Activated CD4-positive, alpha-beta T cell treated with anti-CD3 and anti-CD28 coated beads for 36 hours (primary cell): ENCODE measurements at regions not wholly inside any gene's neighbourhood (a gene's known extent, or its start where the extent isn't known, plus 50 kb on each side); places are given as distances from the start of the nearest gene placed in this dataset.

ENCODE experiments used
- ATAC-seq: fragments of 200-7000 bp; cut with Tn5 transposase; one replicate; pipeline ENCODE4 v1.10.0; 2021; ENCODE audit warnings: mild to moderate bottlenecking, moderate library complexity
- CTCF ChIA-PET: fragments of 350-600 bp; sonication (Branson Sonifier 250); formaldehyde crosslinking; loops from one replicate; lab custom pipeline; 2021; ENCODE audit warnings: antibody characterized with exemption; lab: Charles Lee
- POLR2A ChIA-PET: fragments of 350-600 bp; sonication (Branson Sonifier 250); formaldehyde crosslinking; loops from one replicate; lab custom pipeline; 2021; ENCODE audit warnings: antibody characterized with exemption, inconsistent platforms; lab: Charles Lee
- DNase-seq: peaks from one replicate; pipeline ENCODE4 v3.0.0-alpha.2; 2020
- H3K27ac Mint-ChIP-seq: one replicate; pipeline ENCODE4 v1.8.0; 2021; ENCODE audit warnings: mixed read lengths
- H3K27me3 Mint-ChIP-seq: one replicate; pipeline ENCODE4 v1.8.0; 2021; ENCODE audit warnings: mixed read lengths
- H3K36me3 Mint-ChIP-seq: one replicate; pipeline ENCODE4 v1.8.0; 2021; ENCODE audit warnings: low read depth, mixed read lengths
- H3K4me1 Mint-ChIP-seq: one replicate; pipeline ENCODE4 v1.8.0; 2021; ENCODE audit warnings: mixed read lengths
- H3K4me3 Mint-ChIP-seq: one replicate; pipeline ENCODE4 v1.8.0; 2021; ENCODE audit warnings: mild to moderate bottlenecking, moderate library complexity, mixed read lengths
- H3K9me3 Mint-ChIP-seq: one replicate; pipeline ENCODE4 v1.8.0; 2021; ENCODE audit warnings: low read depth, mixed read lengths
- intact Hi-C, 2 experiments: fragments of 100-400 bp; cut with DNase I in 1 of 2; cut with micrococcal nuclease in 1 of 2; formaldehyde crosslinking; loops; one replicate each; pipeline versions ENCODE4 v1.14.2 to v1.15.1; 2022 to 2024; cut with DNase I, micrococcal nuclease

GRCh38 chr10:31709476-31709875, 219.2 kb downstream of the ARHGAP12 start:
- POLR2A ChIA-PET, result no interaction called here
- Mint-ChIP-seq H3K27ac (no peak overlapping the region), H3K4me3 (no peak overlapping the region), H3K9me3 (peaks cover 12% of the 10 kb centered on the region), H3K36me3 (peaks cover 6% of the 10 kb centered on the region), H3K4me1 (peaks cover 24% of the 10 kb centered on the region), H3K27me3 (no peaks in the 10 kb centered on the region)
- CTCF ChIA-PET, result interaction anchor here (0.9 kb wide), 1 partner anchor 41 kb away, joined by 3 read pairs; no protein-coding TSS in a partner anchor
- DNase-seq (no peak), ATAC-seq (no peak)
- intact Hi-C loops, result loop anchor here in 1 of 2 experiments (5.0 to 10.0 kb wide), 2 partner anchors 215 to 677 kb away; partner anchors contain the start of genes ARHGAP12 and ZNF438

DNA sequence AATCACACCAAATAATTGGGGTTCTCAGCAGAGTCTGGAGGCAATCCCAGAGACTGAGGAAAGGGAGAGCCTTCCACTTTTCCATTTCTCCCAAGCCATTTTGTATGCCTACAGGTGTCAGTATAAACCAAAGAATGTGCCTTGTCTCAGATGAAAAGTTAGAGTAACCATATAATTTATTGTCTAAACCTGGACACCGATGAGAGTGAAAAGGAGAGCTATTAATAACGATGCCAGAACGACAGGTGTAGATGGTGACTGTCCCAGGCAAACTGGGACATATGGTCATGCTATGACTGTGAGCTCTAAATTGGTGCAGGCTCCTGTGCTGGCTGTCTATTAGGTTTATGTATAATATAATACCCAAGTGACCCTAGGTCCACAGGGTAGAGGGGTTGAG, 219.6 kb downstream of the ARHGAP12 start:
- intact Hi-C loops, result loop anchor here in 1 of 2 experiments (5.0 to 10.0 kb wide), 2 partner anchors 216 to 677 kb away; partner anchors contain the start of genes ARHGAP12 and ZNF438
- H3K4me3 Mint-ChIP-seq, result no peak overlapping the region
- peaks cover 6% of the 10 kb centered on the region for H3K36me3 Mint-ChIP-seq
- peak overlapping the region; percentile 83 for H3K27ac Mint-ChIP-seq
- H3K4me1 Mint-ChIP-seq, result peaks cover 24% of the 10 kb centered on the region
- ATAC-seq, result no peak
- ChIA-PET CTCF (interaction anchor here (0.9 kb wide), 1 partner anchor 41 kb away, joined by 3 read pairs; no protein-coding TSS in a partner anchor), POLR2A (no interaction called here)
- no peaks in the 10 kb centered on the region for H3K27me3 Mint-ChIP-seq
- no peak for DNase-seq
- peaks cover 12% of the 10 kb centered on the region for H3K9me3 Mint-ChIP-seq

- Mint-ChIP-seq H3K9me3 (peaks cover 12% of the 10 kb centered on the region), H3K27me3 (no peaks in the 10 kb centered on the region), H3K4me3 (no peak overlapping the region), H3K27ac (peak overlapping the region; percentile 83), H3K4me1 (peaks cover 24% of the 10 kb centered on the region), H3K36me3 (peaks cover 6% of the 10 kb centered on the region)
- POLR2A ChIA-PET, result no interaction called here
- intact Hi-C loops, result loop anchor here in 1 of 2 experiments (5.0 to 10.0 kb wide), 2 partner anchors 216 to 676 kb away; partner anchors contain the start of genes ARHGAP12 and ZNF438
- CTCF ChIA-PET, result no interaction called here
- no peak for DNase-seq
- ATAC-seq, result no peak
Observed at GRCh38 chr10:31708474-31708873, 220.2 kb downstream of the ARHGAP12 start.

GRCh38 chr10:31708046-31708445, 220.6 kb downstream of the ARHGAP12 start:
- Mint-ChIP-seq H3K4me1 (peaks cover 24% of the 10 kb centered on the region), H3K27me3 (no peaks in the 10 kb centered on the region), H3K4me3 (no peak overlapping the region), H3K36me3 (peaks cover 5% of the 10 kb centered on the region), H3K27ac (peak overlapping the region; percentile 83), H3K9me3 (peaks cover 12% of the 10 kb centered on the region)
- DNase-seq (peak; percentile 20), ATAC-seq (peak; percentile 6)
- ChIA-PET CTCF (no interaction called here), POLR2A (interaction anchor here (0.6 to 1.0 kb wide), 2 partner anchors 16 to 38 kb away, joined by 3 to 12 read pairs; no protein-coding TSS in a partner anchor)
- intact Hi-C loops, result loop anchor here in 1 of 2 experiments (5.0 to 10.0 kb wide), 2 partner anchors 217 to 676 kb away; partner anchors contain the start of genes ARHGAP12 and ZNF438

GRCh38 chr10:31707093-31708039, 221.3 kb downstream of the ARHGAP12 start:
- CTCF ChIA-PET, result interaction anchor here (0.7 kb wide), 1 partner anchor 140 kb away, joined by 4 read pairs; no protein-coding TSS in a partner anchor
- no peaks in the 10 kb centered on the region for H3K27me3 Mint-ChIP-seq
- peaks cover 24% of the 10 kb centered on the region for H3K4me1 Mint-ChIP-seq
- H3K27ac Mint-ChIP-seq, result peak overlapping the region; percentile 83
- POLR2A ChIA-PET, result interaction anchor here (0.6 to 1.0 kb wide), 6 partner anchors 16 to 1174 kb away, joined by 3 to 14 read pairs (median 3); no protein-coding TSS in a partner anchor
- H3K9me3 Mint-ChIP-seq, result peaks cover 7% of the 10 kb centered on the region
- DNase-seq (peak; percentile 81), ATAC-seq (peak; percentile 95)
- intact Hi-C loops, result loop anchor here (1.0 to 10.0 kb wide), 7 partner anchors 38 to 1007 kb away; partner anchors contain the start of genes ARHGAP12 (in 1 of the 2), ZEB1 (in 1 of the 2) and ZNF438 (in 1 of the 2)
- H3K4me3 Mint-ChIP-seq, result no peak overlapping the region
- peaks cover 6% of the 10 kb centered on the region for H3K36me3 Mint-ChIP-seq

DNA sequence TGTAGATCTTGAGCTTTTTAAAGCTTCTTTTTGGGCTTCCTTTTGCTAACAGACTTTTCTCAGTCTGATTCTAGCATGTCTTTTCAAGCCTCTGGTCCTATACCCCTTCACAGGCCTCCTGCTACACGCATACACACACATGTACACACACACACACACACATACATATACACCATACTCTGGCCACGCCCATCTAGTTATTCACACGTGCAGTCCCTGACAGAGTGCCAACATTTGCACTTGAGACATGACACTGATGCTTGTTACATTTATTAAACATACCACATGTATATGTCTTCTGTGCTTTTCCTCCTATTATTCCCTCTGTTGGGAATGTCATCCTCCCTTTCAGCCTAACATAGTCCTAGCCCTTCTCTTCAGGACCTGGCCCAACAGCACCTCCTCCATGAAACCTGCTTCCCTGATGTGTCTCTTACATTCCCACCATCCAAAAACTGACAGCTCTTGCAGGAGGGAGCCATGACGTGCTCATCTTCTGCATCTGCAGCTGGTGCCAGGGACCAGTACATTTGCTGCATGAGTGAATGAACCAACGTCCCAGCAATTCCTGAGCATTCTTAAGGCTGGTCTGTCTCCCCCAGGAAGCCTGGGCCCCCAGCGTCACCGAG, 222.1 kb downstream of the ARHGAP12 start:
- POLR2A ChIA-PET, result interaction anchor here (0.6 to 0.9 kb wide), 3 partner anchors 72 to 672 kb away, joined by 3 to 6 read pairs (median 3); no protein-coding TSS in a partner anchor
- CTCF ChIA-PET, result no interaction called here
- H3K4me1 Mint-ChIP-seq, result peaks cover 29% of the 10 kb centered on the region
- no peak overlapping the region for H3K4me3 Mint-ChIP-seq
- peaks cover 6% of the 10 kb centered on the region for H3K9me3 Mint-ChIP-seq
- H3K27ac Mint-ChIP-seq, result peak overlapping the region; percentile 83
- H3K27me3 Mint-ChIP-seq, result no peaks in the 10 kb centered on the region
- peaks cover 6% of the 10 kb centered on the region for H3K36me3 Mint-ChIP-seq
- intact Hi-C loops, result loop anchor here (1.0 to 10.0 kb wide), 7 partner anchors 39 to 1006 kb away; partner anchors contain the start of genes ARHGAP12 (in 1 of the 2), ZEB1 (in 1 of the 2) and ZNF438 (in 1 of the 2)
- no peak for ATAC-seq
- DNase-seq, result no peak

DNA sequence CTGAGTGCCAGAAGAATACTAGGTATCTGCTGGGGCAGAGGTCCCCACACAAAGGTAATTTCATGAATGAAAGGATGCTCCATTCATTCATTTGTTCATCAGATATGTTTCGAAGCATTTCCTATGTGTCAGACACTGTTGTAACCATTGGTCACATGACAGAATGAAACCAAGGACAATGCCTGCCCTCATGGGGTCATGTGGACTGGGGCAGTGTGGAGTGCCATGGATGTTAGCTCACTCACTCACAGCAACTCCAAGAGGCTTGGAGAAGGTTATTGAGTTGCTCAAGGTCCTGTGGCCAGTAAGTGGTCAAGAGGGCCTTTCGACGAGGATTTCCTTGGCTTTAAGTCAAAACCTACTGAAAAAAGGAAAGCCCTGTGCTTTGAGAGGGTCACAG, 223.5 kb downstream of the ARHGAP12 start:
- H3K9me3 Mint-ChIP-seq, result peaks cover 6% of the 10 kb centered on the region
- no peak overlapping the region for H3K4me3 Mint-ChIP-seq
- no peak for ATAC-seq
- DNase-seq, result no peak
- POLR2A ChIA-PET, result no interaction called here
- H3K36me3 Mint-ChIP-seq, result peaks cover 6% of the 10 kb centered on the region
- no peak overlapping the region for H3K27ac Mint-ChIP-seq
- CTCF ChIA-PET, result interaction anchor here (0.7 kb wide), 1 partner anchor 12 kb away, joined by 3 read pairs; no protein-coding TSS in a partner anchor
- intact Hi-C loops, result loop anchor here in 1 of 2 experiments (5.0 to 10.0 kb wide), 2 partner anchors 220 to 673 kb away; partner anchors contain the start of genes ARHGAP12 and ZNF438
- no peaks in the 10 kb centered on the region for H3K27me3 Mint-ChIP-seq
- peaks cover 31% of the 10 kb centered on the region for H3K4me1 Mint-ChIP-seq

DNA sequence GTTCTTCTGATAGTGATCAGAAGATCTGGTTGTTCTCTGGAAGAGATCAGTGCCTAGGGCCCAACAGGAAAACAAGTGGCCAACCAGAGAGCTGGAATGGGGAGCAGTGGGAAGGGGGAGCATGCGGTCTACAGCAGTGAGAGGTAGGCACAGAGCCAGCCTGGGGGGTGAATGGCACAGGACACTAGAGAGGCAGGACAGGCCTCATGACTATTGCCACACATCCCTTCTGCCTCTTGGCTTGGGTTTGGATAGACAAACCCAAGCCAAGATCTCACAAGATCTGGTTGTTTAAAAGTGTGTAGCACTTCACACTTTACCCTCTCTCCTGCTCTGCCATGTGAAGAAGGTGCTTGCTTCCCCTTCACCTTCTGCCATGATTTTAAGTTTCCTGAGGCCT, 224.4 kb downstream of the ARHGAP12 start:
- Mint-ChIP-seq H3K27me3 (no peaks in the 10 kb centered on the region), H3K9me3 (peaks cover 2% of the 10 kb centered on the region)
- no peak for ATAC-seq

GRCh38 chr10:31702954-31703353, 225.7 kb downstream of the ARHGAP12 start:
- ATAC-seq (no peak), DNase-seq (no peak)
- H3K36me3 Mint-ChIP-seq, result peaks cover 2% of the 10 kb centered on the region
- CTCF ChIA-PET, result no interaction called here
- H3K9me3 Mint-ChIP-seq, result peaks cover 2% of the 10 kb centered on the region
- POLR2A ChIA-PET, result no interaction called here
- H3K27ac Mint-ChIP-seq, result no peak overlapping the region
- peaks cover 25% of the 10 kb centered on the region for H3K4me1 Mint-ChIP-seq
- H3K27me3 Mint-ChIP-seq, result no peaks in the 10 kb centered on the region
- no peak overlapping the region for H3K4me3 Mint-ChIP-seq
- intact Hi-C loops, result loop anchor here in 1 of 2 experiments (10.0 kb wide), 1 partner anchor 222 kb away; the partner anchor contains the start of gene ARHGAP12

More for the DNA sequence above, 224.4 kb downstream of the ARHGAP12 start:
- Mint-ChIP-seq H3K27ac (no peak overlapping the region), H3K36me3 (peaks cover 2% of the 10 kb centered on the region), H3K4me1 (peaks cover 32% of the 10 kb centered on the region), H3K4me3 (no peak overlapping the region)
- POLR2A ChIA-PET, result no interaction called here
- no peak for DNase-seq
- CTCF ChIA-PET, result no interaction called here
- intact Hi-C loops, result loop anchor here in 1 of 2 experiments (10.0 kb wide), 1 partner anchor 221 kb away; the partner anchor contains the start of gene ARHGAP12

GRCh38 chr10:31702005-31702404, 226.6 kb downstream of the ARHGAP12 start:
- H3K27ac Mint-ChIP-seq, result no peak overlapping the region
- H3K4me1 Mint-ChIP-seq, result peaks cover 15% of the 10 kb centered on the region
- peaks cover 2% of the 10 kb centered on the region for H3K27me3 Mint-ChIP-seq
- CTCF ChIA-PET, result no interaction called here
- peaks cover 2% of the 10 kb centered on the region for H3K9me3 Mint-ChIP-seq
- ATAC-seq (no peak), DNase-seq (no peak)
- no peak overlapping the region for H3K4me3 Mint-ChIP-seq
- intact Hi-C loops, result loop anchor here in 1 of 2 experiments (10.0 kb wide), 1 partner anchor 223 kb away; the partner anchor contains the start of gene ARHGAP12
- H3K36me3 Mint-ChIP-seq, result peaks cover 2% of the 10 kb centered on the region
- POLR2A ChIA-PET, result no interaction called here
